Iris pigment epithelial cell (primary cell): ENCODE measurements at regions not wholly inside any gene's neighbourhood (a gene's known extent, or its start where the extent isn't known, plus 50 kb on each side); places are given as distances from the start of the nearest gene placed in this dataset.

Experiments
- DNase-seq: peaks from one replicate; pipeline ENCODE4 v3.0.0-alpha.2; 2011; ENCODE audit warnings: low read depth

DNA sequence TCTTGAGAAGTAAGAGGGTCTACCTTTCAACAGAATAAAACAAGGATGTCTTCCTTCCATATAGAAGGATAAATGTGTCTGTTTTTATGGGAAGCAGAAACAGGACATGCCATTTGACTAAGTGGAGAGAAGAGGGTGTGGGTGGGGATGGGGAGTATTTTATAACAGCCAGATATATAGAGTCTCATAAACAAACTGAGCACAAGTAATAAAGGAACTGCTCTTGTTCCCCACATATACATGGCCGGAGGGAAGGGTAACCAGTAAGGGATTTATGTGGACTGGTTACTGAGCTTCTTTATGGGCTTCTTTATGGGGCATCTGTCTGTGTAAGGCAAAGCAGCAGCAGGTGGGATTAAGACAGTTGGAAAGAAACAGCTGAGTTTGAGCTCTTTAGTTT is 558.1 kb downstream of the REEP3 start:
- no peak for DNase-seq

DNA sequence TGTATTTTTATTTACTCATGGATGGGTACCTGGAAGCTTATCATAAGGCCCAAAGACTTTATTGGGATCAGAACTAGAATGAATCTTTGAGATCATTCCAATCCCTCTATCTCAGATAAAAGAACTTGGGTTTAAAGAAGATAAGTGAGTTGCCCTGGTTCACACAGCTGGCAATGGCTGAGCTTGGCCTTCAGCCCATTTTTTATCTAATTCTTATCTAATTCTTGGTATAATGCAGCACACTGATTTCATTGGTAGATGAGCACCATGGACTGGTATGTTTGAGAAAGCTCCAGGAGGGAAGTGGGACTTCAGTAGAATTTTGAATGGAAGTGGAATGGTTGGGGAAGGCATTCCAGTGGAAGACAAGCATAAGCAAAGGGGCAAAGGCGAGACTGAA is 558.9 kb downstream of the REEP3 start:
- no peak for DNase-seq

DNA sequence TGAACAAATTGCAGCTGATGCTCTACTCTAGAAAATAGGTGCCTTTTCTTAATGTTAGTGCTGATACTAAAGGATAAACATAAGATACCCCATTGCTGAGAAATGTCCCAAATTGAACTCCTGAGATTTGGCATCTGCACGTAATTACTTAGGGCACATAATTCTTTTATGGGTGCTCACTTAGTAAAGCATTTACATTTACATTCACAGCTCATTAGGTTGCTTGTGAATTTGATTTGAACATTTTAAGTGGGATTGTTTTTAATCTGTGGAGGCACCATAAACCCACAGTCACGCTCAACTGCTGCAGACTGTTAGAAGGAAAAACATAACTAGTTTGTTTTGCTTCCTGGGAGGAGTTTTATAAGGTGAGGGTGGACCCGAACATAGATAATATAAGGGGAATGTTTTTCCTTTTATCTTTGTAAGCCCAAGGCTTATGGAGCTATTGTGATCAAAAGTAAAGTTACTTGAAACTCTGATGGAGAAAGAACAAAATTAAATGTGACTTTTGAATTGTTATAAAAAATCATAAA is 560.8 kb downstream of the REEP3 start:
- no peak for DNase-seq

DNA sequence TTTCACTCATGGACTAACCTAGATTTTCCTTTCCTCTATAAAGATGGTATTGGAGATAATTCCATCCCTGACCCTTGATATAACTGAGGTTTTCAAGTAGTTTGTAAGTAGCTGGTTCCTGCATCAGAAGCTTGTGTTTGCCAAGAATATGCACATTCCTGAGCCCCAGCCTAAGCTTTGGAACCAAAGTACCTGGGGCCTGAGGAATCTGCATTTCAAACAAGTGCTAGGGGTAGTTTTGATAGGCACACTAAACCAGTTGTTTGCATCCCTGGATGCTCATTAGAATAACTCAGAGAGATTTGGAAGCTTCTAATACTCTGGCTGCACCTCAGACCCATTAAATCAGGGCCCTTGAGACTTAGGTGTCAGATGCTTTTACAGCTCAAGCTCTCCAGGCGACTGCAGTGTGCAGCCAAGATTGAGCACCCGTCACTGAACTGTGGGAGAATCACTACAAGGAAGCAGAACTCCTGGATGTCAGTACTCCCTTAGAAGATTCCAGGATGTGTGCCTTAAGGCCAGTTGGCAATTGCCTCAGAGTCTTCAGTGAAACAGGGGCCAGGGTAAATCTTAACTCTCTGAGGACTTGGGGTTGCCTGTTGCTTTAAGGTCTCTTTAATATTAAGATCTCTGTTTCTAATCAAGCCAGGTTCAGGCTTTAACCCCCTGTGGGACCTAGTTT is 565.0 kb downstream of the REEP3 start:
- no peak for DNase-seq

DNA sequence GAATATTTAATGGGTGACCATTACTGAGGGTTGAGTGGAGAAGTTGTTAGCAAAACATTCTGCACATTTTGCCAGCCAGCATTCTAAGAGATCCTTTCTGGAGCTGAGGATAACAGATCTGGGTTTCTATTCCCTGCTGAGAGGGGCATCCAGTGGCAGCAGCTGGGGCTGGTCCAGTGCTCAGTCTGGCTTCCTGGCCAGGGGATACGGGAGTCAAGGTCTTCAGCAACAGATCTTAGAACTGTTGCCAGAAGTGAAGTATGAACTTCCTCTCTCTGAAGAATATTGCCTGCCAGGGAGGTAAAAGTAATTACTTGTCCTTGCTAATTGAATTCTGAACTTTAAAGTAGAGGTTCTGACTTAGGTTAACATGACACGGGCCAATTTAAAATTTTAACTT is 568.4 kb downstream of the REEP3 start:
- no peak for DNase-seq

DNA sequence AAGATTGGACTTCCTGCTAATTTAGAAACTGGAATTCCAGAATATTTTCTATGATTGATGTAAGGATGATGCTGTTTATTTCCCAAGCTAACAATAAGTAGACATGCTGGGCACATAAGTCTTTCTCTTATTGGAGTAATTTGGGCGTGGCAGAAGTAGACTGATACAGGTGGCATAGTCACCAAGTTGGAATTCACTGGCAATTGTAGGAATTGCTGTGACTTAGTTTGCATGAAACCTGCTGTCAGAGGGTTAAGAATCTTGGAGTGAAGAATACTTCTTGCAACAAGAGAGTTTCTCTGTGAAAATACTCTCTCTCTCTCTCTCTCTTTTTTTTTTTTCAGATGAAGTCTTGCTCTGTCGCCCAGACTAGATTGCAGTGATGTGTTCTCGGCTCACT is 569.7 kb downstream of the REEP3 start:
- no peak for DNase-seq

DNA sequence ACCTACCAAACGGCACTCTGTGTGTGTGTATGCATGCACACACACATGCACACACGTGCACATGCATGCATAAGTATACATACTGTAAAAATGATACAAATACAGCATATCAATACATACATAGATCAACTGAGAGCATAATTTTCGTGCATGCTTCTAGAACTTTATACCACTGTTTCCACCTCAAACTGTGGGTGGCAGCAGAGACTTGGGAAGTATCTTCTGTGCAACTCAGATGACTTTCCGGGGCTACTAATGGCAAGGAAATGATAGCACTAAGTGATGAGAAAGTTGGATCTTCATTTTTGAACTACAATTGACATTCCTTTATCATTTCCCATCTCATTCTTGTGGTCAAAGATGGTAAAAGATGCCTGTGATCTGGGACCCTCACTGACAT is 570.7 kb downstream of the REEP3 start:
- DNase-seq, result no peak

DNA sequence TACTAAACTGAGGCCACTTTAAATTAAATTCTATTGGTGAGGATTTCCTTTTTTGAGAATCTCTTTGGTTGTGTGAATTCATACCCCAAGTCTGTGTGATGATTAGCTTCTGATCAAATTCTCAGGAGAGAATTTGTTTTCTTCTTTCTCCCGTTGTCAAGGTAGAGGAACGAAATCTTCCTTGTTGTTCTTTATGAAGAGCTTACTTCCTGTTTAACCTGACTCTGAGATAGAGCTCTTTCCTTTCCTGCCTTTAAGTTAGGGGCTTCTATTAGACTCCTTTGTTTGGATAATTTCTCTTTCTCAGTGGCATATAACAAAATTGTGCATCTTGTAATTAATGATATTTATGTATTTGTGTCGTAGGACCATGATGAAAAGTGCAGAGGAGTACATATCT is 572.1 kb downstream of the REEP3 start:
- DNase-seq, result no peak

DNA sequence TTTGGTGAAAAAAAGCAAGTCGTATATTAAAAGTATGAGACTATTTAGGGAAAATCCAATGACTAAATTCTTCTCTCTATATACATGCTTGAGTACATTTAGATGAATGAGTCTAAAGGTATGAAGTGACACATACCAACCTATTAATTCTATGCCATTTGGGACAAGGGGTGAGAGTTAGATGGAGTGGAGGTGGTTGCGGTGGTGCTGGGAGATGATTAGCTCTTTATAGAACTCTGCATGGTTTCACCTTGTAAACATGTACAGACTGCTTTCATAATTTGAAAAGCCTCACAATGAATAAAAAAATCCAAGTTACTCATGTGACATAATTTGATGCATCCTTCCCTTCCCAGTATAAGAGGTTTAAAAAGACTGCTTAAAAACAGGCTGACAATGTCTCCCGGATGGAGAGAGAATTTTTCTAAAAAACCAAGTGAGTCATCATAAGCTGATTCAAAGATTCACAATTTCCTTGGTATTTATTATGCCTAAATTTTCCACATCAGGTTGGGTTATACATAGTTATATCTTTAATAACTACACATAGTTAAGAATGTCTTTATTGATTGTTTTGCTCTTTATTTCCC is 572.8 kb downstream of the REEP3 start:
- no peak for DNase-seq

DNA sequence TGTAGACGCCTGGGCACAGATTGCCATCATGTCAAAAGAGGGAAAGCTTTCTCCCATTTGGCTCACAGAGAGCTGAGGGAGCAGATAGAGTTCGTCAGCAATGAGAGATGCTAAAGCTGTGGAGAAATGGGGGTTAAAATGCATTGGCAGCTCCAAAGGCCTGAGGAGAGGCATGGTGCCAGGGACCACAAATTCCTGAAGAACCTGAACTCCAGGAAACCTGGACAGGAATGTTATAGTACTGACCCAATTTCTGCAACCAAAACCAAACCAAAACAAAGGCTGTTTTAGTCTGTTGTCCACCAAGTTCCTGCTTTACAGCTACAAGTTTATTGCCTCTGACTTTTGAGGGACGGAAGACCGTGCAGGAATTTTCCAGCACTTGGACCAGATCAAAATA is 575.7 kb downstream of the REEP3 start:
- no peak for DNase-seq

DNA sequence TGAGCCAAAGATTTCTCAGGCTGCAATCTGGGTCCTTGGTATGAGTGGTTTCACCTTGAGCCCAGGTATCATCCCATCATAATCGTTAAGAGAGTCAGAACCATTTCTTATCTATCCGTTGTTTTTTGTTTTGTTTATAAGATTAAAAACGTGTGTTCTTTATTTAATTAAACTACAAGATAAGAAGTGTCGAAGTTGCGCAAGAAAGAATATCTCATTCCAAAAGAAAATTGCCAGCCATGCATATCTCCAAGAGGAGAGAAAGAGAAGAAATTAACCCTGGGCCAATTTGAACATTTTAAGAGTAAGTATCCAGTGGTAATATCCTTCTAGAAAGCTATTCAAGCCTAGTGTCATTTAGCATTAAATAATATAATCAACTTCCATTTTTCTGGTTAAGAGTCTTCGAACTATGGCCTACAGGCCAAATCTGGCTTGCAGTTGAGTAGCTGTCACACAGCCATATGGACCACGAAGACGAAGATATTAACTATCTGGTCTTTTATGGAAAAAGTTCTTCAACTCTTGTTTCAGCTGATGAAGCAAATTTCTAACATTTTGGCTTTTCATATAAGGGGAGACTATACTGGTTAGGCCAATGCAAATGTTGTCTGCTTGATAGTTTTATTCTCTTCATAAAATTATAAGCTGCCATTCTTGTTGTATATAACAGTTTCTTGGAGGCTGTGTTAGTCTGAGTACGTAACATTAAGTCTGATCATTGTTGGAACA is 576.4 kb downstream of the REEP3 start:
- no peak for DNase-seq

DNA sequence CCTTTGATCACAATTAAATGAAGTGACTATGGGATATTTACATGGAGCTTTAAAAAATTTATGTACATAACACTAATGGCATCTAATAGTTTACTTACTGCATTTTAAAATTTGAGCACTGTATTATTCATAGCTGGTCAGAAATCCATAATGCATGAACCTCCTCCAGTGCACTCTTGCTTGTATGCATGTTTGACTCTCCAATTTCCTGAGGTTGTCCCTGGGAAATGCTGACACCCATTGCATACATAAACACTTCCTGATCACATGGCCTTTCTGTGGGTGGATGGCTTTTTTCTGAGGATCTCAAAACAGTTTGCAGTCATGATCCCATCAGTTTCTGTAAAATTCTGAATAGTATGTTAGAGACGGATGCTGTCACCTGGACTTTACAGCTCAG is 577.8 kb downstream of the REEP3 start:
- no peak for DNase-seq

DNA sequence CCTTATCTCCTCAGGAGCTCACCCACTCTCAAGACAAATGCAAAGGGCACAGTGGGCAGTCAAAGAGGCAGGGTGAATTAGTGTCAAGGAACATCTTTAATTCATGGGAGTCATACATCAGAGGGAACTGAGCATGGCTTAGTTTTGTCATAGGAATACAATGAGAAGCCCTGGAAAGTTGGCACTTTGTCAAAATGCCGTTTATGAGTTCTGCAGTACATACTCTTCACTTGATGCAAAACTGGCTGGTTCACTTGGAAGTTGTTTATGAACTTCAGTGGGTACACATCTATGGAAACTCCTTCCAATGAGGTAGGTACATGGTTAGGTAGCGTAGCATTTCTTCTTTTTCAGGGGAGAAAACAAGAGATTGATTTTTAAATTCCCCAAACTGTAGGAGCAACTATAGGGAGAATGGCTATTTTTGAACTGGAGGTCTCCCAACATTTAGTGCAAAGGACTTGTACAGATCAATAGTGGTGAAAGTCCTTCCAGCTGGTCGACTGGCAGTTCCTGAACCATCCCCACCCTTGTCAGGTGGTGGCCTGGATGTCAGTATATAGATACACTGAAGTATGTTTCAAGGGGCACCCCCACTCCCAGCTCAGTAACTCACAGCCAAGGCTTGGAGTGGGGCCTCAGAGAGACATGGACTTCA is 580.5 kb downstream of the REEP3 start:
- DNase-seq, result no peak

DNA sequence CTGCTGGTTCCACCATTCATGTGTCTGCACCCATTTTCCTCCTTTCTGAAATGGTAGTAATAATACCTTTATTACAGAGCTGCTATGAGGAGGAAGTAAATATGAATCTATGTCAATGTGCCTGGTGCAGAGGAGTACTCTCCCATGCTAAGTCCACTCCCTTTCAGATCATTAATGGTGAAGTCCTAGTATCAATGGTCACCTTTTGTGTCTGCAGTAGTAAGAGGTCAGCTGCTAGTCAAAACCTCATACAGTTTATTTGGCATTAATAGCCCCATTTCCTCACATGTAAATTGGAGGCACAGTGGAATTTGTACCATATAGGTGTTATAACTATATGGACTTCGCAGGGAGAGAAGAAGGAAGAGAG is 581.0 kb downstream of the REEP3 start:
- DNase-seq, result no peak

DNA sequence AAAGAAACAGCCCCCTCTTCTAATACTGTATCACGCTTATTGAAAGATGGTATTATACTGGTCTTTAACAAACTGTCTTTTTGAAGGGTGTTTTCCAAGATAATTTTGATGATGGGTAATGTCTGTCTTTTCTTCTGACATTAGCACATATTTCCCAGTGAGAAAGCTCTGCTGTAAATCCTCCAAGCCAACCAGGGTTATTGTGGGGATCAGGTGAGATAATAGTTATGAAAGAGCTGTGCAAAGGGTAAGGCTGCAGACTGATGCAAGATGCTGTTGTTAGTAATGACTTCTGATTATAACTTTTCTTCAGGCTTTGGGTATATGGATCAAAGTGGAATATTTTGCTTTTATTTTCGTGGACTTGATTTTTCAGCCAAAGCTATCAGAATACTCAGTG is 581.7 kb downstream of the REEP3 start:
- DNase-seq, result no peak

DNA sequence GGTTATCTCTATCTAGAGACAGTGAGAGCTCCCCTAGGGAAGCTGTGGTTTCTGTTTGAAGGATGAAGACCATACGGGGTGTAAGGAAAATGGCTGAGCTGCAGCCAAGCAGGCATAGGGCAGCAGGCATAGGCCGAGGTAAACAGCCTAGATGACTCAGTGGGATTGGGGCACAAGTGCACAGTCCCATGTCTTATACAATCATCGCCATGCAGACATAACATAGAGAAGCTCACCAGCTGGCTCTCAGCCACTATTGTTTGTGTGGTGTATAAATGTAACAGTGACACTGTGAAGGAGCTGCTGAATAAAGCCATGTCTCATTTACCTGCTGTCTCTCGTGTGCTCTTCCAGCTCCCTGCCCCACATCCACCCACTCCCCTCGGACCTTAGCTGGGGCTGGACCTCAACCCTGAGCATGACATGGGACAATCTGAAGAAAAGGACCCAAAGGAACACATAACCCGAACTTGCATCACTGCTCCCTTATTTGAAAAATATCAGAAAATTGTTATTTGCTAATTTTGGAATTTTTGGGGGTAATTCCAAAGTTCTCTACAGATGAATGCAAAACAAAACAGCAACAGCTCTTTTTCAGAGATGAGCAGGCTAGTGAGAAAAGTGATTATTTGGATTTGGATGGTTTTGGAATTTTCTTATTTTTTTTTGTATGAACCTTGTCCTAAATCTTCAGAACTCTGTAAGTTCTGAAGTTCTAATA is 582.7 kb downstream of the REEP3 start:
- DNase-seq, result no peak

DNA sequence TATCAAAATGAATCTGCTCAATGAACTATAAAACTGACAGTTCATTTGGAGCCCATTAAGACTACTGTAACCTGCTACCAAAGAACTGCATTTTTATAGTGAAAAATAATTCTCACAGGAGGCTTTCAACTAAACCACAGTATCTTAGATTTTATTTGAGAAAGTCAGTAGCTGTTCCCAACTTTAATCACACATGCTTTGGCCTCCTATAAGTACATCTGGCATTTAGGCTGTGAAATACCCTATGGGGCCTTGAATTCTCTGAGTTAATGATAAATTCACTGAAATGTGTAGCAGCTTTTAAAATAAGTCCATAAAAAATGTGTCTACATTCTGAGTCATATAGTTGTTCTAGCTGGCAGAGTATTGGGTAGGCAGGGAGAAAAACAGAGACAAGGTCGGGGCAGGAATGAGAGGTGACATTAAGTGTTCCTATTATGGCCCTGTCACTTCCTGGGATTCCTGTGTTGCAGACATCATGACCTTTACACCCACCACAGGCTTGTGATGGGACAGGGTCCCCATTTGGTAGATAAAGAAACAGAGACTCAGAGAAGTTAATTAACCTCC is 588.8 kb downstream of the REEP3 start:
- no peak for DNase-seq

DNA sequence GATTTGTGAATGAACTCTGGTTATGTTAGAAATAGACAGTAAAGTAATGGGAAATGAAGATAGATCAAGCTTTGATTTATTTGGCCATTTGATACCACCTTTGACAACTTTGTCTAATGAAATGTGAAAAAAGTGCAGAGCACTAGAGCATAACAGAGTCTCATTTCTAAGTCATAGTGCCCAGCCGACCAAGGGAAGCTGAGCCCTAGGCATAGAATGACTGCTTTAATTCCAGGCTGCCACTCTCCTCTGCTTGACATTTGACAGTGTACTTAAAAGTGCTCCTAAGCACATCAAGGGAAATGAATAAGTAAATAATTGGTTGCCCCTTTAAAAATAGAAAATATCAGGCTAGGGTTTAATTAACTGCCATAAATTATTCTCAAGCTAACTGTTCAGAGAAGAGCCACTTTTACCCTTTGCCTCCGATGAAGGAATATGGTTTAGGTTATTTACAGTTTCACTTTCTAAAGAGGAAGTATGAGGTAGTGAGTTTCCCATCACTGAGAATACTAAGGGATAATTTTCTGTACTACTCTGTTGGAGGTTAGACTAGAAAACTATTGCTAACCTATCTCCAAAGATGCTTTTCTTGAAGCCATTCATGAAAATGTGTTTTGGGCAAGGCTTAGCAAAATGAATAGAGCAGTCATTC is 591.6 kb downstream of the REEP3 start:
- DNase-seq, result no peak

DNA sequence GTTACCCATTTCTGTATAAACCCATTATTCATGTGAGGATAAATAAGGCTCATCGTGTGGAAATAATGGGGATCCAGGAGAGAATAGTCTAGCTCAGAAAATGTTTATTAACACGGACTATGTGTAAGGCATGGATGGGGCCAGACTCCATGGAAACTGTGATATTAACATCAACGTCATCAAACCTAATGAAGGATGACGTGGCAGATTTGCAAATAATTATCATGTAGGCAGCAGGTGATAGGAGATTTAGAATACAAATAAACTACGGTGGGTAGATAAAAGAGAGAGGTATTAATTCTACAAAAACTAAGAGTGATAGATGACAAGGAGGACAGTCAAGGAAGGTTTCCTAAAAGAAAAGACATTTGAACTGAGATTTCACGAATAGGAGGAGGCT is 592.2 kb downstream of the REEP3 start:
- DNase-seq, result no peak

DNA sequence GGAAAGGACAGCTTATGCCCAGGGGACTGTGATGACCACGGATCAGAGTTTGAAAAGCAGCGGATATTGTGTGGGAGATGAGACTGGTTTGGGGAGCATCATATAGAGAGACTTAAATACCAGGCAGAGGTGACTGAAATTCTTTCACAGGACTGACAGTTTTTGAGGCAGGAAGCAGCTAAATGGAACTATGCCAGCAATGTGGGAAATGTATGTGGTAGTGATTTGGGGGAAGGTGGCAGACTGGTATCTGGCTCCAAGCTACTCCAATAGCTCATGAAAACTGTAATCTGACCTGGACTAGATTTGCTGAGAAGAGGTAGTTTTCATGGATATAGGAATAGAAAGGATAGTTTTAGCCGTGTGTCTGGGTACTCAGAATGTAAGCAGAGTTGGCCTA is 592.6 kb downstream of the REEP3 start:
- DNase-seq, result no peak

DNA sequence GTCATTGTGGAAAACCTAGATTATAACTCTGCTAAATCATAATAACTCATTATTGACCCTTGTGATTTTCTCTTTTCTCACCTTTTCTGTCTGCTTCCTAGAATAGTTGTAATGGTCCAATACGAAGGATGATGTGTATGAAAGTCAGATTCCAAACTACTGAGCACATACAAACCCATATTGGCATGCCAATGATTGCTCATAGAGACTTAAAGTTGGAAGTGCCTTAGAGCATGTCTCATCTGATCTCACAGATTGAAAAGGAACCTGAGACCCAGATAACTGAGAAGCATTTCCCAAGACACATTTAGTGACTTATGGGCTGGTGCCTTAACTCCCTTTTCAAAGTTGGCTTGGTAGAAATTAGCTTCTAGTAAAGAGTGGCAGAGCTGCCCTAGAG is 594.3 kb downstream of the REEP3 start:
- no peak for DNase-seq
